SK-N-SH treated with all-trans-retinoic acid at 6 μM for 48 hours (cell line): ENCODE measurements at regions not wholly inside any gene's neighbourhood (a gene's known extent, or its start where the extent isn't known, plus 50 kb on each side); places are given as distances from the start of the nearest gene placed in this dataset.

Source experiments
- CSDC2 ChIP-seq: fragments of 250-450 bp; sonication (Bioruptor Pico); IDR thresholded peaks from 2 replicates; pipeline ENCODE4 v1.5.0; 2020; ENCODE audit warnings: mild to moderate bottlenecking, moderate library complexity
- ESRRG ChIP-seq: fragments of 250-450 bp; sonication (Bioruptor Pico); IDR thresholded peaks from 2 replicates; pipeline ENCODE4 v1.6.1; 2021; ENCODE audit warnings: mild to moderate bottlenecking
- PPARA ChIP-seq: fragments of 250-450 bp; sonication (Bioruptor Pico); IDR thresholded peaks from 2 replicates; pipeline ENCODE4 v1.5.0; 2020; ENCODE audit warnings: mild to moderate bottlenecking, borderline replicate concordance
- ZC3H10 ChIP-seq: fragments of 250-450 bp; sonication (Bioruptor Pico); IDR thresholded peaks from 2 replicates; pipeline ENCODE4 v1.5.1; 2021; ENCODE audit warnings: mild to moderate bottlenecking, moderate library complexity
- ZFP30 ChIP-seq: fragments of 450-650 bp; formaldehyde crosslinking; IDR thresholded peaks from 2 replicates; pipeline ENCODE4 v1.5.0; 2022; ENCODE audit warnings: mild to moderate bottlenecking, moderate library complexity
- TF ChIP-seq, protein P1 (sequence below): fragments of 250-450 bp; sonication (Bioruptor Pico); IDR thresholded peaks from 2 replicates; pipeline ENCODE4 v1.8.0; 2020; ENCODE audit warnings: mild to moderate bottlenecking, moderate library complexity, borderline replicate concordance

DNA sequence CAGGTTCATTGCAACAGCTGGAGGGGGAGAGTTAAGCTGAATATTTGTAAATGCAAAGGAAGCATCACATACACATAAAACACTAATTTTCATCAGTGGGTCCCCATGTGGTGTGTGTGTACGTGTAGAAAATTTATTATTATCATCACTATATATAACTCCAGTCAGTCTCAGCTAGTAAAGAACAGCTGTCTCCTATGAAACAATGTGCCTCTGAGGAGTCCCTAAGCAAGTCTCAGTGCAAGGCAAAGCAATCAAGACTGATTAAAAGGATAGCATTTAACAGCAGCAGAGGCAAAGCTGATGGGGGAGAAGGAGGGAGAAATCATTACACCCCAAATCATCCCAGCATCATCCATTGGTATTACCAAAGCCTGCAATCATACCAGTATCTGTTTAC lies 104.2 kb upstream of the MARCHF11 start:
- TF ChIP-seq ZC3H10 (CRISPR knock-in tag): no peak
- TF ChIP-seq ESRRG (CRISPR knock-in tag): no peak
- TF ChIP-seq PPARA (CRISPR knock-in tag): no peak
- no peak for TF ChIP-seq CSDC2
- TF ChIP-seq ZFP30: no peak
- TF ChIP-seq, protein P1, sequence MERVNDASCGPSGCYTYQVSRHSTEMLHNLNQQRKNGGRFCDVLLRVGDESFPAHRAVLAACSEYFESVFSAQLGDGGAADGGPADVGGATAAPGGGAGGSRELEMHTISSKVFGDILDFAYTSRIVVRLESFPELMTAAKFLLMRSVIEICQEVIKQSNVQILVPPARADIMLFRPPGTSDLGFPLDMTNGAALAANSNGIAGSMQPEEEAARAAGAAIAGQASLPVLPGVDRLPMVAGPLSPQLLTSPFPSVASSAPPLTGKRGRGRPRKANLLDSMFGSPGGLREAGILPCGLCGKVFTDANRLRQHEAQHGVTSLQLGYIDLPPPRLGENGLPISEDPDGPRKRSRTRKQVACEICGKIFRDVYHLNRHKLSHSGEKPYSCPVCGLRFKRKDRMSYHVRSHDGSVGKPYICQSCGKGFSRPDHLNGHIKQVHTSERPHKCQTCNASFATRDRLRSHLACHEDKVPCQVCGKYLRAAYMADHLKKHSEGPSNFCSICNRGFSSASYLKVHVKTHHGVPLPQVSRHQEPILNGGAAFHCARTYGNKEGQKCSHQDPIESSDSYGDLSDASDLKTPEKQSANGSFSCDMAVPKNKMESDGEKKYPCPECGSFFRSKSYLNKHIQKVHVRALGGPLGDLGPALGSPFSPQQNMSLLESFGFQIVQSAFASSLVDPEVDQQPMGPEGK: no peak
